OCI-LY1 (cell line): ENCODE measurements at regions not wholly inside any gene's neighbourhood (a gene's known extent, or its start where the extent isn't known, plus 50 kb on each side); places are given as distances from the start of the nearest gene placed in this dataset.

Experiments used
- EZH2 ChIP-seq: fragments of 200-600 bp; sonication (generic), shearing (Covaris generic); IDR thresholded peaks from 2 replicates; pipeline ENCODE4 v1.8.0; 2017; ENCODE audit warnings: borderline replicate concordance, mixed run types, mild to moderate bottlenecking, antibody characterized with exemption, low read length, moderate library complexity, mixed read lengths
- TF ChIP-seq, protein P1 (sequence below): fragments of 200-600 bp; sonication (generic), shearing (Covaris generic); IDR thresholded peaks from 2 replicates; pipeline ENCODE4 v1.5.1; 2017; ENCODE audit warnings: mild to moderate bottlenecking, antibody characterized with exemption, low read length, moderate library complexity, mixed read lengths

DNA sequence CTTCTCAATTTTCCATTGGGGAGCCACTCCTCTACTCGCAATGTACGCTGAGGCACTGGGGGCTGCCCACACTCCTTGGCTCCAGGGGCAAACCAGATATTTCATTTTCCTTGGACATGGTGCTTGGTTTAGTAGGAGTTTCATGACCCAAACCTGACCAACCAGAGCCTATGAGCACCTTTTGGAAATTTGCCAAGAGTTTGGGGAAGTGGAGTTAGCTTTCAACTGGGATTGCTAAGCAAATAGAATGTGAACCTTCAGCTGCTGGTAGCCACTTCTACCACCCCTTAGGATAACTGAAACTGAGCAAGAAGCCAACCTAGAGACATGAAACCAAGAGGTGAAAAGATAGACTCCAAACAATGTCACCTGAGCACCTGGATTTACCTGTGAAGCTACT is 74.9 kb upstream of the COL13A1 start:
- TF ChIP-seq, protein P1, sequence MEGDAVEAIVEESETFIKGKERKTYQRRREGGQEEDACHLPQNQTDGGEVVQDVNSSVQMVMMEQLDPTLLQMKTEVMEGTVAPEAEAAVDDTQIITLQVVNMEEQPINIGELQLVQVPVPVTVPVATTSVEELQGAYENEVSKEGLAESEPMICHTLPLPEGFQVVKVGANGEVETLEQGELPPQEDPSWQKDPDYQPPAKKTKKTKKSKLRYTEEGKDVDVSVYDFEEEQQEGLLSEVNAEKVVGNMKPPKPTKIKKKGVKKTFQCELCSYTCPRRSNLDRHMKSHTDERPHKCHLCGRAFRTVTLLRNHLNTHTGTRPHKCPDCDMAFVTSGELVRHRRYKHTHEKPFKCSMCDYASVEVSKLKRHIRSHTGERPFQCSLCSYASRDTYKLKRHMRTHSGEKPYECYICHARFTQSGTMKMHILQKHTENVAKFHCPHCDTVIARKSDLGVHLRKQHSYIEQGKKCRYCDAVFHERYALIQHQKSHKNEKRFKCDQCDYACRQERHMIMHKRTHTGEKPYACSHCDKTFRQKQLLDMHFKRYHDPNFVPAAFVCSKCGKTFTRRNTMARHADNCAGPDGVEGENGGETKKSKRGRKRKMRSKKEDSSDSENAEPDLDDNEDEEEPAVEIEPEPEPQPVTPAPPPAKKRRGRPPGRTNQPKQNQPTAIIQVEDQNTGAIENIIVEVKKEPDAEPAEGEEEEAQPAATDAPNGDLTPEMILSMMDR: no peak
- no peak for TF ChIP-seq EZH2
